ENCODE measurements at regions not wholly inside any gene's neighbourhood (a gene's known extent, or its start where the extent isn't known, plus 50 kb on each side); places are given as distances from the start of the nearest gene placed in this dataset.

- H3K4ac ChIP-seq (ENCODE audit: low read depth, low read length), result no peak overlapping the region
- DNase-seq, result peak; percentile 25
- no peaks in the 10 kb centered on the region for H3K79me2 ChIP-seq (ENCODE audit: control insufficient read depth, insufficient read depth, low read length)
- no peak overlapping the region for H2BK15ac ChIP-seq (replicated peaks; ENCODE audit: low read depth)
- H2BK5ac ChIP-seq (ENCODE audit: low read length), result no peak overlapping the region
- H3K23ac ChIP-seq (ENCODE audit: low read length), result no peak overlapping the region
- no peak overlapping the region for H3K4me2 ChIP-seq (ENCODE audit: low read length)
- no peak overlapping the region for H3K9ac ChIP-seq (ENCODE audit: low read length)
- H3K27me3 ChIP-seq (ENCODE audit: insufficient read depth, low read length, poor library complexity), result no peaks in the 10 kb centered on the region
- H3K4me3 ChIP-seq (ENCODE audit: low read length), result no peak overlapping the region
- no peaks in the 10 kb centered on the region for H3K4me1 ChIP-seq (ENCODE audit: control insufficient read depth, low read depth, low read length)
- H3K27ac ChIP-seq (ENCODE audit: low read depth, low read length), result no peak overlapping the region
- H3K18ac ChIP-seq (ENCODE audit: low read length), result no peak overlapping the region
- H4K8ac ChIP-seq (ENCODE audit: low read depth, low read length), result no peak overlapping the region
- H2AK5ac ChIP-seq (ENCODE audit: low read length), result no peak overlapping the region
- no CpG with 5 or more reads among the region's 1 CpG for WGBS (ENCODE audit: extremely low coverage, insufficient coverage, low lambda C conversion rate)
- no peak overlapping the region for H3K56ac ChIP-seq (ENCODE audit: low read length)
- H3K79me1 ChIP-seq (ENCODE audit: low read length), result no peaks in the 10 kb centered on the region
- H4K5ac ChIP-seq (ENCODE audit: low read length), result no peak overlapping the region
- no peaks in the 10 kb centered on the region for H3K36me3 ChIP-seq (ENCODE audit: control insufficient read depth, insufficient read depth, low read length)
- no peak overlapping the region for H2BK120ac ChIP-seq (ENCODE audit: low read depth, low read length)
These were observed 328.4 kb downstream of the CDH7 start for GRCh38 chr18:66078925-66079800.

- Histone ChIP-seq H3K4me1 (ENCODE audit: control insufficient read depth, low read depth, low read length) (no peaks in the 10 kb centered on the region), H3K23ac (ENCODE audit: low read length) (no peak overlapping the region), H3K56ac (ENCODE audit: low read length) (no peak overlapping the region), H3K9ac (ENCODE audit: low read length) (no peak overlapping the region), H3K4me3 (ENCODE audit: low read length) (no peak overlapping the region), H2BK5ac (ENCODE audit: low read length) (no peak overlapping the region), H3K79me1 (ENCODE audit: low read length) (no peaks in the 10 kb centered on the region), H3K4me2 (ENCODE audit: low read length) (no peak overlapping the region), H2AK5ac (ENCODE audit: low read length) (no peak overlapping the region), H3K4ac (ENCODE audit: low read depth, low read length) (no peak overlapping the region), H4K8ac (ENCODE audit: low read depth, low read length) (no peak overlapping the region), H3K79me2 (ENCODE audit: control insufficient read depth, insufficient read depth, low read length) (no peaks in the 10 kb centered on the region), H3K27me3 (ENCODE audit: insufficient read depth, low read length, poor library complexity) (no peaks in the 10 kb centered on the region), H4K5ac (ENCODE audit: low read length) (no peak overlapping the region), H3K27ac (ENCODE audit: low read depth, low read length) (no peak overlapping the region), H3K18ac (ENCODE audit: low read length) (no peak overlapping the region), H3K36me3 (ENCODE audit: control insufficient read depth, insufficient read depth, low read length) (no peaks in the 10 kb centered on the region), H2BK120ac (ENCODE audit: low read depth, low read length) (no peak overlapping the region), H2BK15ac (replicated peaks; ENCODE audit: low read depth) (no peak overlapping the region)
- WGBS (ENCODE audit: extremely low coverage, insufficient coverage, low lambda C conversion rate), result no CpG with 5 or more reads among the region's 3 CpGs
- no peak for DNase-seq
These were observed 326.3 kb downstream of the CDH7 start for GRCh38 chr18:66077066-66077465.

- no CpG with 5 or more reads among the region's 2 CpGs for WGBS (ENCODE audit: extremely low coverage, insufficient coverage, low lambda C conversion rate)
- Histone ChIP-seq H3K27ac (ENCODE audit: low read depth, low read length) (no peak overlapping the region), H3K9ac (ENCODE audit: low read length) (no peak overlapping the region), H4K5ac (ENCODE audit: low read length) (no peak overlapping the region), H2AK5ac (ENCODE audit: low read length) (no peak overlapping the region), H3K4me2 (ENCODE audit: low read length) (no peak overlapping the region), H3K36me3 (ENCODE audit: control insufficient read depth, insufficient read depth, low read length) (no peaks in the 10 kb centered on the region), H4K8ac (ENCODE audit: low read depth, low read length) (no peak overlapping the region), H3K4me1 (ENCODE audit: control insufficient read depth, low read depth, low read length) (no peaks in the 10 kb centered on the region), H3K23ac (ENCODE audit: low read length) (no peak overlapping the region), H3K4ac (ENCODE audit: low read depth, low read length) (no peak overlapping the region), H2BK15ac (replicated peaks; ENCODE audit: low read depth) (no peak overlapping the region), H3K56ac (ENCODE audit: low read length) (no peak overlapping the region), H3K4me3 (ENCODE audit: low read length) (no peak overlapping the region), H2BK5ac (ENCODE audit: low read length) (no peak overlapping the region), H3K27me3 (ENCODE audit: insufficient read depth, low read length, poor library complexity) (no peaks in the 10 kb centered on the region), H3K79me1 (ENCODE audit: low read length) (no peaks in the 10 kb centered on the region), H3K18ac (ENCODE audit: low read length) (no peak overlapping the region), H2BK120ac (ENCODE audit: low read depth, low read length) (no peak overlapping the region), H3K79me2 (ENCODE audit: control insufficient read depth, insufficient read depth, low read length) (no peaks in the 10 kb centered on the region)
- DNase-seq, result no peak
These were observed 315.4 kb downstream of the CDH7 start for GRCh38 chr18:66066191-66066590.

GRCh38 chr18:66048406-66048805, 297.6 kb downstream of the CDH7 start:
- Histone ChIP-seq H3K27ac (ENCODE audit: low read depth, low read length) (no peak overlapping the region), H3K27me3 (ENCODE audit: insufficient read depth, low read length, poor library complexity) (no peaks in the 10 kb centered on the region), H3K18ac (ENCODE audit: low read length) (no peak overlapping the region), H3K79me1 (ENCODE audit: low read length) (no peaks in the 10 kb centered on the region), H3K4me3 (ENCODE audit: low read length) (no peak overlapping the region), H2BK5ac (ENCODE audit: low read length) (no peak overlapping the region), H2BK15ac (replicated peaks; ENCODE audit: low read depth) (no peak overlapping the region), H3K36me3 (ENCODE audit: control insufficient read depth, insufficient read depth, low read length) (no peaks in the 10 kb centered on the region), H3K56ac (ENCODE audit: low read length) (no peak overlapping the region), H2BK120ac (ENCODE audit: low read depth, low read length) (no peak overlapping the region), H3K4me1 (ENCODE audit: control insufficient read depth, low read depth, low read length) (no peaks in the 10 kb centered on the region), H3K79me2 (ENCODE audit: control insufficient read depth, insufficient read depth, low read length) (no peaks in the 10 kb centered on the region), H3K4ac (ENCODE audit: low read depth, low read length) (no peak overlapping the region), H2AK5ac (ENCODE audit: low read length) (no peak overlapping the region), H4K5ac (ENCODE audit: low read length) (no peak overlapping the region), H3K4me2 (ENCODE audit: low read length) (no peak overlapping the region), H3K9ac (ENCODE audit: low read length) (no peak overlapping the region), H3K23ac (ENCODE audit: low read length) (no peak overlapping the region), H4K8ac (ENCODE audit: low read depth, low read length) (no peak overlapping the region)
- no peak for DNase-seq
- 100% methylated on average over 1 of the region's 1 CpG for WGBS (ENCODE audit: extremely low coverage, insufficient coverage, low lambda C conversion rate)

GRCh38 chr18:66046032-66046602, 295.3 kb downstream of the CDH7 start:
- Histone ChIP-seq H3K79me1 (ENCODE audit: low read length) (no peaks in the 10 kb centered on the region), H3K79me2 (ENCODE audit: control insufficient read depth, insufficient read depth, low read length) (no peaks in the 10 kb centered on the region), H3K4me2 (ENCODE audit: low read length) (no peak overlapping the region), H3K18ac (ENCODE audit: low read length) (no peak overlapping the region), H2BK120ac (ENCODE audit: low read depth, low read length) (no peak overlapping the region), H4K5ac (ENCODE audit: low read length) (no peak overlapping the region), H3K4ac (ENCODE audit: low read depth, low read length) (no peak overlapping the region), H3K27ac (ENCODE audit: low read depth, low read length) (no peak overlapping the region), H3K56ac (ENCODE audit: low read length) (peak overlapping the region; percentile 54), H3K9ac (ENCODE audit: low read length) (no peak overlapping the region), H3K4me1 (ENCODE audit: control insufficient read depth, low read depth, low read length) (no peaks in the 10 kb centered on the region), H3K36me3 (ENCODE audit: control insufficient read depth, insufficient read depth, low read length) (no peaks in the 10 kb centered on the region), H2BK15ac (replicated peaks; ENCODE audit: low read depth) (no peak overlapping the region), H2AK5ac (ENCODE audit: low read length) (no peak overlapping the region), H3K27me3 (ENCODE audit: insufficient read depth, low read length, poor library complexity) (no peaks in the 10 kb centered on the region), H3K4me3 (ENCODE audit: low read length) (no peak overlapping the region), H2BK5ac (ENCODE audit: low read length) (no peak overlapping the region), H4K8ac (ENCODE audit: low read depth, low read length) (peak overlapping the region; percentile 56), H3K23ac (ENCODE audit: low read length) (no peak overlapping the region)
- WGBS (ENCODE audit: extremely low coverage, insufficient coverage, low lambda C conversion rate), result no CpG with 5 or more reads among the region's 2 CpGs
- peak; percentile 45 for DNase-seq

Data from mesendoderm (in vitro differentiated cells).